ENCODE measurements at regions not wholly inside any gene's neighbourhood (a gene's known extent, or its start where the extent isn't known, plus 50 kb on each side); places are given as distances from the start of the nearest gene placed in this dataset.

- TF ChIP-seq ZNF462 (CRISPR knock-in tag; IDR thresholded peaks at IDR 0.05): no peak
- TF ChIP-seq JUNB (IDR thresholded peaks at IDR 0.05; ENCODE audit: unreplicated experiment): no peak
- no peak for TF ChIP-seq NANOG (IDR thresholded peaks at IDR 0.05; ENCODE audit: borderline replicate concordance)
- no peak for TF ChIP-seq EZH2phosphoT487 (IDR thresholded peaks at IDR 0.05; ENCODE audit: unreplicated experiment)
Observed at GRCh38 chr9:1729631-1730030, 285.5 kb upstream of the SMARCA2 start (continued).

GRCh38 chr9:1732670-1733069, 282.5 kb upstream of the SMARCA2 start:
- no peak overlapping the region for H3K4me2 ChIP-seq
- H3K36me3 Mint-ChIP-seq (ENCODE audit: low read depth): no peaks in the 10 kb centered on the region
- no peak overlapping the region for H3K27ac ChIP-seq (ENCODE audit: low read depth)
- no peak overlapping the region for H3K27ac Mint-ChIP-seq
- TF ChIP-seq CREB1 (CRISPR knock-in tag; IDR thresholded peaks at IDR 0.05; ENCODE audit: low read depth) (no peak), STAT1 (IDR thresholded peaks at IDR 0.05; ENCODE audit: unreplicated experiment) (no peak), EZH2phosphoT487 (IDR thresholded peaks at IDR 0.05; ENCODE audit: unreplicated experiment) (no peak), POLR2AphosphoS5 (IDR thresholded peaks at IDR 0.05; ENCODE audit: low read depth) (no peak), CTCF (conservative IDR thresholded peaks at IDR 0.05; ENCODE audit: low read depth in 2 of 2) (0 out of 4 replicates have a peak, but pooled peaks have one; percentile 15 to 19)
- H3K9me3 Mint-ChIP-seq: no peaks in the 10 kb centered on the region; the same call in 2 of the 3 replicates
- no peaks in the 10 kb centered on the region for H3K4me1 Mint-ChIP-seq
- ATAC-seq: no peak
- H2AFZ ChIP-seq: no peak overlapping the region
- H3K4me3 Mint-ChIP-seq: no peak overlapping the region
- no peaks in the 10 kb centered on the region for H3K9me2 ChIP-seq (ENCODE audit: insufficient read depth)
- peaks cover 2% of the 10 kb centered on the region for H3K27me3 Mint-ChIP-seq (ENCODE audit: insufficient read depth, low read depth, poor library complexity)
- no peaks in the 10 kb centered on the region for H4K20me1 ChIP-seq (replicated peaks; ENCODE audit: insufficient read depth)
- H3K36me3 ChIP-seq (ENCODE audit: insufficient read depth): no peaks in the 10 kb centered on the region
- no peak overlapping the region for H3K4me3 ChIP-seq
- H3F3A ChIP-seq (replicated peaks; ENCODE audit: low read depth): no peaks in the 10 kb centered on the region
- no peaks in the 10 kb centered on the region for H3K4me1 ChIP-seq (ENCODE audit: insufficient read depth)
- no peaks in the 10 kb centered on the region for H3K79me2 ChIP-seq (replicated peaks; ENCODE audit: insufficient read depth)
- DNase-seq (ENCODE audit: low spot score): no peak
- H3K27me3 ChIP-seq (ENCODE audit: insufficient read depth): peaks cover 11% of the 10 kb centered on the region; the same call in 1 of the 2 replicates

Data from GM23338 (cell line).